ENCODE measurements at regions not wholly inside any gene's neighbourhood (a gene's known extent, or its start where the extent isn't known, plus 50 kb on each side); places are given as distances from the start of the nearest gene placed in this dataset.
A peak's percentile ranks its signal among the peaks of the same experiment; 100 is the strongest.

- Mint-ChIP-seq H3K27me3 (no peaks in the 10 kb centered on the region), H3K9me3 (no peaks in the 10 kb centered on the region), H3K4me1 (ENCODE audit: low read depth) (no peaks in the 10 kb centered on the region), H3K36me3 (ENCODE audit: low read depth) (no peaks in the 10 kb centered on the region), H3K27ac (no peak overlapping the region), H3K4me3 (no peak overlapping the region)
- no peak for DNase-seq
Measured at GRCh38 chr3:194993896-194994295, 277.1 kb downstream of the XXYLT1 start.

GRCh38 chr3:194994551-194994981, 276.4 kb downstream of the XXYLT1 start:
- H3K9me3 Mint-ChIP-seq: no peaks in the 10 kb centered on the region
- H3K36me3 Mint-ChIP-seq (ENCODE audit: low read depth): no peaks in the 10 kb centered on the region
- no peaks in the 10 kb centered on the region for H3K4me1 Mint-ChIP-seq (ENCODE audit: low read depth)
- H3K4me3 Mint-ChIP-seq: no peak overlapping the region
- H3K27me3 Mint-ChIP-seq: no peaks in the 10 kb centered on the region
- H3K27ac Mint-ChIP-seq: no peak overlapping the region
- DNase-seq: no peak

GRCh38 chr3:194995334-194995733, 275.6 kb downstream of the XXYLT1 start:
- Mint-ChIP-seq H3K36me3 (ENCODE audit: low read depth) (no peaks in the 10 kb centered on the region), H3K27ac (no peak overlapping the region), H3K9me3 (no peaks in the 10 kb centered on the region), H3K4me3 (no peak overlapping the region), H3K27me3 (no peaks in the 10 kb centered on the region), H3K4me1 (ENCODE audit: low read depth) (no peaks in the 10 kb centered on the region)
- no peak for DNase-seq

- Mint-ChIP-seq H3K27ac (no peak overlapping the region), H3K4me3 (no peak overlapping the region), H3K4me1 (ENCODE audit: low read depth) (no peaks in the 10 kb centered on the region), H3K36me3 (ENCODE audit: low read depth) (no peaks in the 10 kb centered on the region), H3K9me3 (no peaks in the 10 kb centered on the region), H3K27me3 (no peaks in the 10 kb centered on the region)
- DNase-seq: no peak
Measured at GRCh38 chr3:194995922-194996321, 275.0 kb downstream of the XXYLT1 start.

GRCh38 chr3:194996746-194997145, 274.2 kb downstream of the XXYLT1 start:
- no peaks in the 10 kb centered on the region for H3K9me3 Mint-ChIP-seq
- no peak overlapping the region for H3K4me3 Mint-ChIP-seq
- no peak overlapping the region for H3K27ac Mint-ChIP-seq
- no peak for DNase-seq
- H3K36me3 Mint-ChIP-seq (ENCODE audit: low read depth): no peaks in the 10 kb centered on the region
- H3K4me1 Mint-ChIP-seq (ENCODE audit: low read depth): no peaks in the 10 kb centered on the region
- H3K27me3 Mint-ChIP-seq: no peaks in the 10 kb centered on the region

GRCh38 chr3:194998417-194998816, 272.5 kb downstream of the XXYLT1 start:
- Mint-ChIP-seq H3K27ac (no peak overlapping the region), H3K36me3 (ENCODE audit: low read depth) (no peaks in the 10 kb centered on the region), H3K9me3 (no peaks in the 10 kb centered on the region), H3K4me1 (ENCODE audit: low read depth) (no peaks in the 10 kb centered on the region), H3K27me3 (peaks cover 4% of the 10 kb centered on the region), H3K4me3 (no peak overlapping the region)
- no peak for DNase-seq

- DNase-seq: no peak
- Mint-ChIP-seq H3K27ac (no peak overlapping the region), H3K4me3 (no peak overlapping the region), H3K27me3 (peaks cover 4% of the 10 kb centered on the region), H3K4me1 (ENCODE audit: low read depth) (no peaks in the 10 kb centered on the region), H3K9me3 (no peaks in the 10 kb centered on the region), H3K36me3 (ENCODE audit: low read depth) (no peaks in the 10 kb centered on the region)
Measured at GRCh38 chr3:194998948-194999347, 272.0 kb downstream of the XXYLT1 start.

- no peaks in the 10 kb centered on the region for H3K36me3 Mint-ChIP-seq (ENCODE audit: low read depth)
- peak; percentile 2 for DNase-seq
- H3K27ac Mint-ChIP-seq: no peak overlapping the region
- peaks cover 4% of the 10 kb centered on the region for H3K27me3 Mint-ChIP-seq
- H3K4me1 Mint-ChIP-seq (ENCODE audit: low read depth): no peaks in the 10 kb centered on the region
- no peak overlapping the region for H3K4me3 Mint-ChIP-seq
- no peaks in the 10 kb centered on the region for H3K9me3 Mint-ChIP-seq
Measured at GRCh38 chr3:194999491-194999890, 271.5 kb downstream of the XXYLT1 start.

- Mint-ChIP-seq H3K27ac (no peak overlapping the region), H3K9me3 (no peaks in the 10 kb centered on the region), H3K4me3 (no peak overlapping the region)
Measured at GRCh38 chr3:195001261-195001660, 269.7 kb downstream of the XXYLT1 start.

GRCh38 chr3:195001961-195002861, 268.7 kb downstream of the XXYLT1 start:
- no peak for DNase-seq
- peaks cover 7% of the 10 kb centered on the region for H3K27me3 Mint-ChIP-seq
- no peaks in the 10 kb centered on the region for H3K9me3 Mint-ChIP-seq

More at GRCh38 chr3:195001261-195001660, 269.7 kb downstream of the XXYLT1 start:
- Mint-ChIP-seq H3K36me3 (ENCODE audit: low read depth) (no peaks in the 10 kb centered on the region), H3K4me1 (ENCODE audit: low read depth) (no peaks in the 10 kb centered on the region), H3K27me3 (peaks cover 4% of the 10 kb centered on the region)
- no peak for DNase-seq

GRCh38 chr3:195003006-195003892, 267.7 kb downstream of the XXYLT1 start:
- no peaks in the 10 kb centered on the region for H3K36me3 Mint-ChIP-seq (ENCODE audit: low read depth)
- no peak overlapping the region for H3K4me3 Mint-ChIP-seq
- H3K27me3 Mint-ChIP-seq: peaks cover 7% of the 10 kb centered on the region
- no peaks in the 10 kb centered on the region for H3K9me3 Mint-ChIP-seq
- H3K4me1 Mint-ChIP-seq (ENCODE audit: low read depth): no peaks in the 10 kb centered on the region
- no peak overlapping the region for H3K27ac Mint-ChIP-seq
- no peak for DNase-seq

More at GRCh38 chr3:195001961-195002861, 268.7 kb downstream of the XXYLT1 start:
- Mint-ChIP-seq H3K36me3 (ENCODE audit: low read depth) (no peaks in the 10 kb centered on the region), H3K4me3 (no peak overlapping the region), H3K27ac (no peak overlapping the region), H3K4me1 (ENCODE audit: low read depth) (no peaks in the 10 kb centered on the region)

- Mint-ChIP-seq H3K27ac (no peak overlapping the region), H3K4me3 (no peak overlapping the region), H3K9me3 (no peaks in the 10 kb centered on the region), H3K36me3 (ENCODE audit: low read depth) (no peaks in the 10 kb centered on the region), H3K4me1 (ENCODE audit: low read depth) (no peaks in the 10 kb centered on the region), H3K27me3 (peaks cover 7% of the 10 kb centered on the region)
- no peak for DNase-seq
Measured at GRCh38 chr3:195003893-195004289, 267.1 kb downstream of the XXYLT1 start.

GRCh38 chr3:195004512-195005250, 266.3 kb downstream of the XXYLT1 start:
- DNase-seq: no peak
- no peaks in the 10 kb centered on the region for H3K4me1 Mint-ChIP-seq (ENCODE audit: low read depth)
- H3K9me3 Mint-ChIP-seq: no peaks in the 10 kb centered on the region
- no peak overlapping the region for H3K4me3 Mint-ChIP-seq
- no peaks in the 10 kb centered on the region for H3K36me3 Mint-ChIP-seq (ENCODE audit: low read depth)
- no peak overlapping the region for H3K27ac Mint-ChIP-seq
- peaks cover 7% of the 10 kb centered on the region for H3K27me3 Mint-ChIP-seq

GRCh38 chr3:195005251-195005620, 265.7 kb downstream of the XXYLT1 start:
- Mint-ChIP-seq H3K27ac (no peak overlapping the region), H3K36me3 (ENCODE audit: low read depth) (no peaks in the 10 kb centered on the region), H3K9me3 (no peaks in the 10 kb centered on the region), H3K4me1 (ENCODE audit: low read depth) (no peaks in the 10 kb centered on the region), H3K27me3 (peaks cover 7% of the 10 kb centered on the region), H3K4me3 (no peak overlapping the region)
- no peak for DNase-seq

Data from activated T-cell treated with anti-CD3 and anti-CD28 coated beads, Interleukin-2, amount 50 U/mL, for 24 hours (primary cell).